ENCODE measurements at regions not wholly inside any gene's neighbourhood (a gene's known extent, or its start where the extent isn't known, plus 50 kb on each side); places are given as distances from the start of the nearest gene placed in this dataset.

- no peak overlapping the region for H3K4me3 ChIP-seq
- peak overlapping the region in 1 of 2 donors; percentile 54 for H3K27ac ChIP-seq
- H3K27me3 ChIP-seq, result no peaks in the 10 kb centered on the region
- DNase-seq (ENCODE audit: low spot score), result peak; percentile 57
- H3K36me3 ChIP-seq, result no peaks in the 10 kb centered on the region
- H3K9me3 ChIP-seq, result no peaks in the 10 kb centered on the region
- H3K4me1 ChIP-seq, result peaks cover 0 to 24% of the 10 kb centered on the region in 2 donors
- no peak for TF ChIP-seq CTCF (IDR thresholded peaks at IDR 0.05)
These were observed 240.3 kb downstream of the DLL1 start for GRCh38 chr6:170050591-170051041.

GRCh38 chr6:170049641-170050561, 241.0 kb downstream of the DLL1 start:
- H3K4me3 ChIP-seq, result no peak overlapping the region
- H3K36me3 ChIP-seq, result no peaks in the 10 kb centered on the region
- no peak for TF ChIP-seq CTCF (IDR thresholded peaks at IDR 0.05)
- DNase-seq (ENCODE audit: low spot score), result peak; percentile 90
- peaks cover 0 to 31% of the 10 kb centered on the region in 2 donors for H3K4me1 ChIP-seq
- H3K27ac ChIP-seq, result peak overlapping the region; percentile 41 to 54
- H3K27me3 ChIP-seq, result no peaks in the 10 kb centered on the region
- H3K9me3 ChIP-seq, result no peaks in the 10 kb centered on the region

- peak; percentile 68 for DNase-seq (ENCODE audit: low spot score)
- no peaks in the 10 kb centered on the region for H3K9me3 ChIP-seq
- peak overlapping the region in 1 of 2 donors; percentile 23 for H3K27ac ChIP-seq
- no peak overlapping the region for H3K4me3 ChIP-seq
- H3K36me3 ChIP-seq, result no peaks in the 10 kb centered on the region
- TF ChIP-seq CTCF (IDR thresholded peaks at IDR 0.05), result no peak
- H3K4me1 ChIP-seq, result peaks cover 0 to 38% of the 10 kb centered on the region in 2 donors
- no peaks in the 10 kb centered on the region for H3K27me3 ChIP-seq
These were observed 242.1 kb downstream of the DLL1 start for GRCh38 chr6:170048615-170049256.

GRCh38 chr6:170047823-170048222, 243.1 kb downstream of the DLL1 start:
- DNase-seq (ENCODE audit: low spot score), result no peak
- Histone ChIP-seq H3K4me3 (no peak overlapping the region), H3K36me3 (no peaks in the 10 kb centered on the region), H3K27ac (no peak overlapping the region), H3K9me3 (no peaks in the 10 kb centered on the region), H3K27me3 (no peaks in the 10 kb centered on the region), H3K4me1 (peaks cover 0 to 38% of the 10 kb centered on the region in 2 donors)
- no peak for TF ChIP-seq CTCF (IDR thresholded peaks at IDR 0.05)

GRCh38 chr6:170046791-170047626, 243.9 kb downstream of the DLL1 start:
- peaks cover 0 to 41% of the 10 kb centered on the region in 2 donors for H3K4me1 ChIP-seq

More at GRCh38 chr6:170046791-170047626, 243.9 kb downstream of the DLL1 start:
- TF ChIP-seq CTCF (IDR thresholded peaks at IDR 0.05), result no peak
- no peaks in the 10 kb centered on the region for H3K36me3 ChIP-seq
- no peak overlapping the region for H3K27ac ChIP-seq
- H3K4me3 ChIP-seq, result no peak overlapping the region
- no peak for DNase-seq (ENCODE audit: low spot score)
- H3K27me3 ChIP-seq, result no peaks in the 10 kb centered on the region
- H3K9me3 ChIP-seq, result no peaks in the 10 kb centered on the region
